Left ventricle myocardium inferior (tissue), 1 donor: ENCODE measurements at regions not wholly inside any gene's neighbourhood (a gene's known extent, or its start where the extent isn't known, plus 50 kb on each side); places are given as distances from the start of the nearest gene placed in this dataset.

ENCODE experiments used
- DNase-seq: peaks from one replicate; pipeline ENCODE4 v3.0.0-alpha.2; 2020
- H3K27ac ChIP-seq: fragments of 200-600 bp; replicated peaks from 2 replicates; pipeline ENCODE4 v1.8.0; 2021
- H3K27me3 ChIP-seq: fragments of 200-600 bp; 2 replicates; pipeline ENCODE4 v1.8.0; 2021; ENCODE audit warnings: low read depth
- H3K36me3 ChIP-seq: fragments of 200-600 bp; 2 replicates; pipeline ENCODE4 v1.8.0; 2021
- H3K4me1 ChIP-seq: fragments of 200-600 bp; 2 replicates; pipeline ENCODE4 v1.8.0; 2021
- H3K4me3 ChIP-seq: fragments of 200-600 bp; 2 replicates; pipeline ENCODE4 v1.8.0; 2021; ENCODE audit warnings: mild to moderate bottlenecking, moderate library complexity
- H3K9me3 ChIP-seq: fragments of 200-600 bp; replicated peaks from 2 replicates; pipeline ENCODE4 v1.8.0; 2021
- intact Hi-C: fragments of 100-400 bp; cut with micrococcal nuclease; formaldehyde crosslinking; loops from one replicate; pipeline ENCODE4 v1.11.0; 2022
- TF ChIP-seq, protein P1 (sequence below): fragments of 200-600 bp; IDR thresholded peaks from 2 replicates; pipeline ENCODE4 v1.8.0; 2021; ENCODE audit warnings: antibody characterized with exemption, mild to moderate bottlenecking, borderline replicate concordance
- donor health status: DM: no; HTN: yes; CAD: no; lungs with severe emphysema.

- intact Hi-C loops = no loop called here
Measured at GRCh38 chr10:117778241-117778640, 235.7 kb downstream of the EMX2 start.

GRCh38 chr10:117780411-117780810 lies 237.9 kb downstream of the EMX2 start:
- Histone ChIP-seq H3K27ac (no peak overlapping the region), H3K27me3 (peaks cover 47% of the 10 kb centered on the region), H3K4me3 (no peak overlapping the region), H3K9me3 (no peaks in the 10 kb centered on the region), H3K4me1 (no peaks in the 10 kb centered on the region), H3K36me3 (no peaks in the 10 kb centered on the region)
- intact Hi-C loops = no loop called here
- no peak for DNase-seq
- TF ChIP-seq, protein P1, sequence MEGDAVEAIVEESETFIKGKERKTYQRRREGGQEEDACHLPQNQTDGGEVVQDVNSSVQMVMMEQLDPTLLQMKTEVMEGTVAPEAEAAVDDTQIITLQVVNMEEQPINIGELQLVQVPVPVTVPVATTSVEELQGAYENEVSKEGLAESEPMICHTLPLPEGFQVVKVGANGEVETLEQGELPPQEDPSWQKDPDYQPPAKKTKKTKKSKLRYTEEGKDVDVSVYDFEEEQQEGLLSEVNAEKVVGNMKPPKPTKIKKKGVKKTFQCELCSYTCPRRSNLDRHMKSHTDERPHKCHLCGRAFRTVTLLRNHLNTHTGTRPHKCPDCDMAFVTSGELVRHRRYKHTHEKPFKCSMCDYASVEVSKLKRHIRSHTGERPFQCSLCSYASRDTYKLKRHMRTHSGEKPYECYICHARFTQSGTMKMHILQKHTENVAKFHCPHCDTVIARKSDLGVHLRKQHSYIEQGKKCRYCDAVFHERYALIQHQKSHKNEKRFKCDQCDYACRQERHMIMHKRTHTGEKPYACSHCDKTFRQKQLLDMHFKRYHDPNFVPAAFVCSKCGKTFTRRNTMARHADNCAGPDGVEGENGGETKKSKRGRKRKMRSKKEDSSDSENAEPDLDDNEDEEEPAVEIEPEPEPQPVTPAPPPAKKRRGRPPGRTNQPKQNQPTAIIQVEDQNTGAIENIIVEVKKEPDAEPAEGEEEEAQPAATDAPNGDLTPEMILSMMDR = no peak

More at GRCh38 chr10:117778241-117778640, 235.7 kb downstream of the EMX2 start:
- no peaks in the 10 kb centered on the region for H3K36me3 ChIP-seq
- no peaks in the 10 kb centered on the region for H3K9me3 ChIP-seq
- no peak overlapping the region for H3K27ac ChIP-seq
- peaks cover 50% of the 10 kb centered on the region for H3K27me3 ChIP-seq
- H3K4me1 ChIP-seq = no peaks in the 10 kb centered on the region
- TF ChIP-seq, protein P1 = no peak
- DNase-seq = no peak
- no peak overlapping the region for H3K4me3 ChIP-seq

DNA sequence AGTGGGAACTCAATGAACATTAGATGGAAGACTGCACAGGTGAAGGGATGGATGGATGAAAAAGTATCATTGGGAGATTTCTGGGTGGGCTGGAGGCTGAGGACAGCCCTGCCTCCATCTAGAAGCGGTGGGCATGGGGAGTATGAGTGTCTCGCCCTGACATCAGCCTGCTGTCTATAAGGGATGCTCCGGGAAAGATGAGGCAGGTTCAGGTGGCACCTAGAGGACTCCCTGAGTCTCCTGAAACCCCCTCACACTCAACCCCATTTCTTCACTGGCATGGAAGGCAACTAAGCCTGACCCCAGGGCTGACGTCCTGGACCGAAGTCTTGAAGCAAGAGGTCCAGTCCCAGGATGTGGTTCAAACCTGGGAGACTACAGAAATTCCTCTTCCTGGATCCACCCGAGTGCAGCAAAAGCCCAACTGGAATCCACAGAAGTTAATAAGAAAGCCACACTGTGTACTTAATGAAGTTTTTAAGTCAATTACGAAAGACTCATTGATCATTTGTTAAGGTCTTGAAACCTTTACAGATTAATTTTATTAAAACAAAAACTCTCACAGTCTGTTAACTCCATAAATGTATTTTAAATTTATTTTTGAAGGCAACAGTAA lies 238.8 kb downstream of the EMX2 start:
- TF ChIP-seq, protein P1 = no peak
- H3K4me3 ChIP-seq = no peak overlapping the region
- H3K9me3 ChIP-seq = no peaks in the 10 kb centered on the region
- H3K36me3 ChIP-seq = no peaks in the 10 kb centered on the region
- H3K27me3 ChIP-seq = peaks cover 55% of the 10 kb centered on the region
- intact Hi-C loops = no loop called here
- no peak for DNase-seq
- no peaks in the 10 kb centered on the region for H3K4me1 ChIP-seq
- H3K27ac ChIP-seq = no peak overlapping the region

GRCh38 chr10:117782276-117782675 lies 239.7 kb downstream of the EMX2 start:
- Histone ChIP-seq H3K4me3 (no peak overlapping the region), H3K27ac (no peak overlapping the region), H3K27me3 (peaks cover 61% of the 10 kb centered on the region), H3K4me1 (no peaks in the 10 kb centered on the region), H3K36me3 (no peaks in the 10 kb centered on the region), H3K9me3 (no peaks in the 10 kb centered on the region)
- TF ChIP-seq, protein P1 = no peak
- intact Hi-C loops = no loop called here
- DNase-seq = no peak

- peaks cover 65% of the 10 kb centered on the region for H3K27me3 ChIP-seq
- H3K4me1 ChIP-seq = no peaks in the 10 kb centered on the region
- intact Hi-C loops = no loop called here
- H3K27ac ChIP-seq = no peak overlapping the region
- no peak for DNase-seq
- TF ChIP-seq, protein P1 = no peak
- H3K4me3 ChIP-seq = no peak overlapping the region
- H3K36me3 ChIP-seq = no peaks in the 10 kb centered on the region
- H3K9me3 ChIP-seq = no peaks in the 10 kb centered on the region
Measured at GRCh38 chr10:117783698-117784395, 241.3 kb downstream of the EMX2 start.
